Prostate gland (tissue), 2 donors: ENCODE measurements at regions not wholly inside any gene's neighbourhood (a gene's known extent, or its start where the extent isn't known, plus 50 kb on each side); places are given as distances from the start of the nearest gene placed in this dataset.

Source experiments
- small RNA-seq, 2 donors: library from RNA; depleted of rRNA; stranded (forward); fragments of <200 nt; gene quantifications; one replicate each; pipeline ENCODE3, GENCODE V24; 2016

Small RNAs in the stretch of these regions (small RNA-seq; reads per million reads assigned to genes)
- 0 reads per million in 2 donors for gene RNU6-417P
